Esophagus muscularis mucosa (tissue), 4 donors: ENCODE measurements at regions not wholly inside any gene's neighbourhood (a gene's known extent, or its start where the extent isn't known, plus 50 kb on each side); places are given as distances from the start of the nearest gene placed in this dataset.

Source experiments
- EP300 ChIP-seq: sonication (generic); formaldehyde crosslinking; IDR thresholded peaks from one replicate; pipeline ENCODE4 v1.6.1; 2017; ENCODE audit warnings: antibody characterized with exemption
- POLR2A ChIP-seq: fragments of 450-650 bp; IDR thresholded peaks from one replicate; pipeline ENCODE4 v1.6.1; 2017; ENCODE audit warnings: antibody characterized with exemption, moderate library complexity, mild to moderate bottlenecking, low read depth
- POLR2AphosphoS5 ChIP-seq, 2 donors: sonication (generic); formaldehyde crosslinking; IDR thresholded peaks; one replicate each; pipeline ENCODE4 v1.6.1; 2017; ENCODE audit warnings: antibody characterized with exemption in 2 of 2
- TF ChIP-seq, protein P1 (sequence below), 3 experiments: fragments of 200-600 bp in 2 of 3; fragments of 450-650 bp in 1 of 3; sonication (generic) in 2 of 3; IDR thresholded peaks; one replicate each; pipeline ENCODE4 v1.5.1; 2017 to 2019; ENCODE audit warnings: antibody characterized with exemption in 3 of 3, mild to moderate bottlenecking in 2 of 3, moderate library complexity in 1 of 3

DNA sequence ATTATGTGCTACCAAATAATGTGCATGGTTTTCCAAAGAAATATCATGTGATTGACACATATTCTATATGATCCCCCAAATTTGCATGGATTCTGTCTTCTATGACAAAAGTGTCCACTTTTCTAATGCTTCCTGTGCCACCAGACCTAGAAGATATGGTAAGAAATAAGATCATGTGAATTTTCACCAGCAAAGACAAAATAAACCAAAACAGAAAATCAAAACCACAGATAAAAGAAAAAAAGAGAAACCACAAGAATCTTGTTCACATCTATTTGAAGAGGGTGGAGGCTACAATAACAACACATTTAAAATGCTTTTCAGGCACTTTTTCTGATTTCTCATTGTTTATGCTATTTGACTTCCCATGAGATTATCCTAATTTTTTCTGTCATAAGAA is 303.4 kb downstream of the DIPK2A start:
- TF ChIP-seq, protein P1, sequence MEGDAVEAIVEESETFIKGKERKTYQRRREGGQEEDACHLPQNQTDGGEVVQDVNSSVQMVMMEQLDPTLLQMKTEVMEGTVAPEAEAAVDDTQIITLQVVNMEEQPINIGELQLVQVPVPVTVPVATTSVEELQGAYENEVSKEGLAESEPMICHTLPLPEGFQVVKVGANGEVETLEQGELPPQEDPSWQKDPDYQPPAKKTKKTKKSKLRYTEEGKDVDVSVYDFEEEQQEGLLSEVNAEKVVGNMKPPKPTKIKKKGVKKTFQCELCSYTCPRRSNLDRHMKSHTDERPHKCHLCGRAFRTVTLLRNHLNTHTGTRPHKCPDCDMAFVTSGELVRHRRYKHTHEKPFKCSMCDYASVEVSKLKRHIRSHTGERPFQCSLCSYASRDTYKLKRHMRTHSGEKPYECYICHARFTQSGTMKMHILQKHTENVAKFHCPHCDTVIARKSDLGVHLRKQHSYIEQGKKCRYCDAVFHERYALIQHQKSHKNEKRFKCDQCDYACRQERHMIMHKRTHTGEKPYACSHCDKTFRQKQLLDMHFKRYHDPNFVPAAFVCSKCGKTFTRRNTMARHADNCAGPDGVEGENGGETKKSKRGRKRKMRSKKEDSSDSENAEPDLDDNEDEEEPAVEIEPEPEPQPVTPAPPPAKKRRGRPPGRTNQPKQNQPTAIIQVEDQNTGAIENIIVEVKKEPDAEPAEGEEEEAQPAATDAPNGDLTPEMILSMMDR (IDR thresholded peaks at IDR 0.05), result no peak
- TF ChIP-seq POLR2AphosphoS5 (IDR thresholded peaks at IDR 0.05) (no peak), POLR2A (no peak), EP300 (no peak)
